ENCODE measurements at regions not wholly inside any gene's neighbourhood (a gene's known extent, or its start where the extent isn't known, plus 50 kb on each side); places are given as distances from the start of the nearest gene placed in this dataset.
"Not testable (repeated sequence)": the region's sequence is repeated elsewhere in the genome, so short reads cannot be mapped to it uniquely, and the experiment has no call there.

DNA sequence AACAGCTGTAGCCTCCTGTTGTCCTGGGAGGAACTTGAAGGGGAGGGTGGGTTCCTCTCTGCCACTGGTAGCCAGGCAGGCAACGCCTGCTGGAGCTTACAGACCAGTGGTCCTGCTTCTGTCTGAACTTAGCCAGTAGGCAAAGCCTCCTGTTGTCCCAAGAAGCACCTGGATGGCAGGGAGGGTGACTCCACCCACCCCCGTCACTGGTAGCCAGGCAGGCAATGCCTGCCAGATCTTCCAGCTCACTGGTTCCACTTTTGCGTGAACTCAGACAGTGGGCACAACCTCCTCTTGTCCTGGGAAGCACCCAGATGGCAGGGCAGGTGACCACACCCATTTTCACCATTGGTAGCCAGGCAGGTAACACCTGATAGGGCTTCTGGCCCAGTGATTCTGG, 203.5 kb upstream of the DIPK2B start:
- no peak overlapping the region for H3K4me3 ChIP-seq
- H3K27ac ChIP-seq, result no peak overlapping the region
- TF ChIP-seq, protein P1, sequence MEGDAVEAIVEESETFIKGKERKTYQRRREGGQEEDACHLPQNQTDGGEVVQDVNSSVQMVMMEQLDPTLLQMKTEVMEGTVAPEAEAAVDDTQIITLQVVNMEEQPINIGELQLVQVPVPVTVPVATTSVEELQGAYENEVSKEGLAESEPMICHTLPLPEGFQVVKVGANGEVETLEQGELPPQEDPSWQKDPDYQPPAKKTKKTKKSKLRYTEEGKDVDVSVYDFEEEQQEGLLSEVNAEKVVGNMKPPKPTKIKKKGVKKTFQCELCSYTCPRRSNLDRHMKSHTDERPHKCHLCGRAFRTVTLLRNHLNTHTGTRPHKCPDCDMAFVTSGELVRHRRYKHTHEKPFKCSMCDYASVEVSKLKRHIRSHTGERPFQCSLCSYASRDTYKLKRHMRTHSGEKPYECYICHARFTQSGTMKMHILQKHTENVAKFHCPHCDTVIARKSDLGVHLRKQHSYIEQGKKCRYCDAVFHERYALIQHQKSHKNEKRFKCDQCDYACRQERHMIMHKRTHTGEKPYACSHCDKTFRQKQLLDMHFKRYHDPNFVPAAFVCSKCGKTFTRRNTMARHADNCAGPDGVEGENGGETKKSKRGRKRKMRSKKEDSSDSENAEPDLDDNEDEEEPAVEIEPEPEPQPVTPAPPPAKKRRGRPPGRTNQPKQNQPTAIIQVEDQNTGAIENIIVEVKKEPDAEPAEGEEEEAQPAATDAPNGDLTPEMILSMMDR (IDR thresholded peaks at IDR 0.05), result no peak
- no peak for DNase-seq (ENCODE audit: low spot score)

GRCh38 chrX:45401923-45402322, 201.2 kb upstream of the DIPK2B start:
- H3K4me3 ChIP-seq, result no peak overlapping the region
- no peak for DNase-seq (ENCODE audit: low spot score)
- no peak overlapping the region for H3K27ac ChIP-seq
- TF ChIP-seq, protein P1 (IDR thresholded peaks at IDR 0.05), result no peak

DNA sequence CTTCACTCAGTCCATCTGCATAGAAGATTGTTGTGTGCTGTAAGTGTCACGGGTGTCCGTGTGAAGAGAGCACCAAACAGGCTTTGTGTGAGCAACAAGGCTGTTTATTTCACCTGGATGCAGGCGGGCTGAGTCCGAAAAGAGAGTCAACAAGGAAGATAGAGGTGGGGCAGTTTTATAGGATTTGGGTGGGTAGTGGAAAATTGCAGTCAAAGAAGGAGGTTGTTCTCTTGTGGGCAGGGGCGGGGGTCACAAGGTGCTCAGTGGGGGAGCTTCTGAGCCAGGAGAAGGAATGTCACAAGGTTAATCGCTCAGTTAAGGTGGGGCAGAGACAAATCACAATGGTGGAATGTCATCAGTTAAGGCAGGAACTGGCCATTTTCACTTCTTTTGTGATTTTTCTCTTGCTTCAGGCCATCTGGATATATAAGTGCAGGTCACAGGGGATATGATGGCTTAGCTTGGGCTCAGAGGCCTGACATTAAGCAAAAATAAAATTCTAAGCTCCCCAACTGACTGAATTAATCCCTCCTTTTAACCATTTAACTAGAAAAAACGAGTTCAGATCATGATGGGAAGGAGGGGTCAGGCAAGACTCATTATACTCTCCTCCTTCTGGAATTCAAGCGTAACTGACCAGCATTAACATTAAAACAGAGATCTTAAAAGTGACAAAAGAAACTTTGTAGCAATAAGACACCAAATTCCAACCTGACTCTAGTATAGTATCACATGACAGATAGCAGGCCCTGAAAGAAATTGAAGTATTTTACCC, 200.5 kb upstream of the DIPK2B start:
- not testable (repeated sequence) for H3K4me3 ChIP-seq; H3K27ac ChIP-seq; DNase-seq (ENCODE audit: low spot score)

- DNase-seq (ENCODE audit: low spot score), result no peak
- no peak overlapping the region for H3K27ac ChIP-seq
- TF ChIP-seq, protein P1 (IDR thresholded peaks at IDR 0.05), result no peak
- H3K4me3 ChIP-seq, result no peak overlapping the region
Observed at GRCh38 chrX:45400027-45400779, 199.5 kb upstream of the DIPK2B start.

DNA sequence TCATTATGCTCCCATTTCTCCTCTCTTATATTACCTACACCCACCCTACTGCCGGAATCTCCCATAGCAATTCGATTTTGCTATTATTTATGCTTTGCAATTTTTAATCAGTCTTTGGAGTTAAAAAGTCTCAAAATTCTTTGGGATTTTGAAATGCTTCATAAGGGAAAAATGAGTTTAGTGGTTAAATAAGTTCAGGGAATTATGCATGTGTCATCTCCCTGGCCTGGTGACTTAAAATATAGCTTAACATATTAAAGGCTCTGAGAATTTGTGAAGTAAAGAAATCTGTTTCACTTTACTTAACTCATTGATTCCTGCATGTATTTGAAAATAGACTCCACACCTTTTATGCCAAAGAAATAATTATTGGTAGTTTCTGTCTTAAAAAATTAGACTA, 185.1 kb upstream of the DIPK2B start:
- Histone ChIP-seq H3K4me3 (no peak overlapping the region), H3K27ac (no peak overlapping the region)
- TF ChIP-seq, protein P1 (IDR thresholded peaks at IDR 0.05), result no peak
- DNase-seq (ENCODE audit: low spot score), result no peak

DNA sequence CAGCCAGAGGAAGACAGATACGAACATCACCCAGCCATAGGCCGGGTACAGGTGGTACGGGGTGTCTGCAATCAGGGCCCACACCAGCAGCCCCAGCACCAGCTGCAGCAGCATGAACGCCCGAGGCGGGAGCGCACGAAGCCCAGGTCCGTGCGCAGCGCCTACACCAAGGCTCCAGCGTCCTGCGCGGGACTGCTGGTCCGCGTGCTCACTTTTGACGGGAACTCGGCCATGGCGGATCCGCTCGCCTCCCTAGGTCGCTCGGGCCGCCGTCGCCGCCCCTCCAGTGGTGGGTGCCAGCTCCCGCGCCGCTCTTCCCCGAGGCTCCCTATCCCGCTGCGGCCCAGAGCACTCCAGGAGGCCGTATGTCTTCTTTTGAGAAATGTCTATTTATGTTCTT, 181.2 kb upstream of the DIPK2B start:
- DNase-seq (ENCODE audit: low spot score), result no peak
- Histone ChIP-seq H3K27ac (no peak overlapping the region), H3K4me3 (no peak overlapping the region)
- TF ChIP-seq, protein P1 (IDR thresholded peaks at IDR 0.05), result no peak

DNA sequence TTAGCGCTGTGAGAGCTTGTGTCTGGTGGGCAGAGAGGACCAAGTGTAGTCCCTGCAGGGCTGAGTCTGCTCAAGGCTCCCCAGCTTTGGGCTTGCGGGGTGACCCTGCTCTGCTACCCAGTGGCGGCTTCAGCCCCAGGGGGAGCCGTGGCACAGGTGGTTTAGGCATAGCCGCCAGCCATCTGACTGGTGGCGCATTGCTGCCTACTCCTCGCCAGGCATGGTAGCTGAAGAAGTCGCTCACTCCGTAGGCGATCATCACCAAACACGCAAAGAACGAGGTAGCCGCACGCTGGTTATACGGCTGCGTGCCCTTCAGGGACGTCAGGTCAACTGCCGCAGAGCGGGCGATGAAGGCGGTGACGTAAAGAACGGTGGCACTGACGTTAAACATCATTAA, 180.7 kb upstream of the DIPK2B start:
- Histone ChIP-seq H3K27ac (no peak overlapping the region), H3K4me3 (no peak overlapping the region)
- no peak for DNase-seq (ENCODE audit: low spot score)
- TF ChIP-seq, protein P1 (IDR thresholded peaks at IDR 0.05), result no peak

All from coronary artery (tissue), 2 donors.